Vagina (tissue), 2 donors: ENCODE measurements at regions not wholly inside any gene's neighbourhood (a gene's known extent, or its start where the extent isn't known, plus 50 kb on each side); places are given as distances from the start of the nearest gene placed in this dataset.

Experiments
- DNase-seq, 2 donors: peaks; one replicate each; pipeline ENCODE4 v3.0.0-alpha.2; 2017; ENCODE audit errors: extremely low spot score in 2 of 2
- H3K27ac ChIP-seq: fragments of 200-600 bp; sonication (generic); one replicate; pipeline ENCODE4 v1.5.1; 2019
- H3K27me3 ChIP-seq: fragments of 200-600 bp; sonication (generic); one replicate; pipeline ENCODE4 v1.5.1; 2019
- H3K36me3 ChIP-seq, 2 donors: fragments of 200-600 bp; sonication (generic); one replicate each; pipeline ENCODE4 v1.5.1; 2017 to 2019
- H3K4me1 ChIP-seq: fragments of 200-600 bp; sonication (generic); one replicate; pipeline ENCODE4 v1.5.1; 2019
- H3K4me3 ChIP-seq, 2 donors: fragments of 200-600 bp; sonication (generic); 1 replicate in 1 of 2; 2 replicates in 1 of 2; pipeline ENCODE4 v1.5.1; 2016 to 2019
- H3K9me3 ChIP-seq: fragments of 200-600 bp; sonication (generic); one replicate; pipeline ENCODE4 v1.5.1; 2019
- POLR2A ChIP-seq, 2 donors: fragments of 450-650 bp; IDR thresholded peaks; one replicate each; pipeline ENCODE4 v1.6.1; 2017; ENCODE audit warnings: antibody characterized with exemption in 2 of 2, mild to moderate bottlenecking in 2 of 2, moderate library complexity in 2 of 2
- POLR2AphosphoS5 ChIP-seq, 2 donors: sonication (generic); formaldehyde crosslinking; IDR thresholded peaks; one replicate each; pipeline ENCODE4 v1.9.0; 2017; ENCODE audit warnings: antibody characterized with exemption in 2 of 2, mild to moderate bottlenecking in 2 of 2, low read depth in 1 of 2; ENCODE audit not compliant: insufficient read depth in 1 of 2
- intact Hi-C: fragments of 100-400 bp; cut with DNase I; formaldehyde crosslinking; loops from one replicate; pipeline ENCODE4 v1.15.1; 2023
- TF ChIP-seq, protein P1 (sequence below), 3 experiments: fragments of 450-650 bp in 2 of 3; fragments of 200-600 bp in 1 of 3; sonication (generic) in 1 of 3; IDR thresholded peaks; one replicate each; pipeline ENCODE4 v1.5.1; 2017 to 2019; ENCODE audit warnings: antibody characterized with exemption in 3 of 3, mild to moderate bottlenecking in 2 of 3, moderate library complexity in 2 of 3

DNA sequence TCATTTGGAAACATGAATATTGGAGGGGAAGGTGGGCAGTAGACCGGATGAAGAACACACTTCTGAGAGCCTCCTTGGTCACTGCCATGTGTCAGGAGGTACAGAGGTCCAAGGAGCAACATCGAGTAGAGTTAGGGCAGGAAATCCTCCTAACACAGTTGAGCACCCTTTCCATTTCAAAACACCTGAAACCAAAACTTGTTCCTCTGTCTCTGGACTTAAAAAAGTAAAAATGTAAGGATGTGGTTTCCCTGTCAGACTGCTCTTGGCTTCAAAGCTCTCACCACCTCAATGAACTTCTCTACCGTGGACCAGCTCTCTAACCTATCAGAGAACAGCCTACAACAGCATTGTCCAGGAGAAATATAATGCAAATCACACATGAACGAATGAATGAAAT is 573.9 kb downstream of the NOVA1 start:
- TF ChIP-seq POLR2A (IDR thresholded peaks at IDR 0.05): no peak
- TF ChIP-seq, protein P1, sequence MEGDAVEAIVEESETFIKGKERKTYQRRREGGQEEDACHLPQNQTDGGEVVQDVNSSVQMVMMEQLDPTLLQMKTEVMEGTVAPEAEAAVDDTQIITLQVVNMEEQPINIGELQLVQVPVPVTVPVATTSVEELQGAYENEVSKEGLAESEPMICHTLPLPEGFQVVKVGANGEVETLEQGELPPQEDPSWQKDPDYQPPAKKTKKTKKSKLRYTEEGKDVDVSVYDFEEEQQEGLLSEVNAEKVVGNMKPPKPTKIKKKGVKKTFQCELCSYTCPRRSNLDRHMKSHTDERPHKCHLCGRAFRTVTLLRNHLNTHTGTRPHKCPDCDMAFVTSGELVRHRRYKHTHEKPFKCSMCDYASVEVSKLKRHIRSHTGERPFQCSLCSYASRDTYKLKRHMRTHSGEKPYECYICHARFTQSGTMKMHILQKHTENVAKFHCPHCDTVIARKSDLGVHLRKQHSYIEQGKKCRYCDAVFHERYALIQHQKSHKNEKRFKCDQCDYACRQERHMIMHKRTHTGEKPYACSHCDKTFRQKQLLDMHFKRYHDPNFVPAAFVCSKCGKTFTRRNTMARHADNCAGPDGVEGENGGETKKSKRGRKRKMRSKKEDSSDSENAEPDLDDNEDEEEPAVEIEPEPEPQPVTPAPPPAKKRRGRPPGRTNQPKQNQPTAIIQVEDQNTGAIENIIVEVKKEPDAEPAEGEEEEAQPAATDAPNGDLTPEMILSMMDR (IDR thresholded peaks at IDR 0.05): no peak
- TF ChIP-seq POLR2AphosphoS5 (IDR thresholded peaks at IDR 0.05; ENCODE audit: insufficient read depth in 1 of 2, low read depth in 1 of 2): no peak
- no peaks in the 10 kb centered on the region for H3K9me3 ChIP-seq
- intact Hi-C loops: no loop called here

DNA sequence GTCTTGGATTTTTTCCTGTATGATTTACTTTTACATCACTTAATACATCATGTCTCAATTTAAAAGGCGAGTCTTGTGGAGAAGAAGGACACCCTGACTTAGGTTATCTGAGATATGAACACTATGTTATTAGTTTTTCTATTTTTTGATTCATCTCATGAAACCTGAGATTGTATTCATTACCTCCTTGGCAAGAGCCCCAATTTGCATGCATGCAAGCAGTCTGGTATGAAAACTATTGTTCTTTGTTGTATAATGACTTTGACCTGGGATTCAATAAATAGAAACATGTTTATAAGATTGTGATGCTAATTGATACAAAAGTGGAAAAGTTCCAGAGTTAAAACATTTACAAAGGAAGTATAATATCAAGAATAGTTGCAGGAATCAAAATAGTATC is 576.1 kb downstream of the NOVA1 start:
- Histone ChIP-seq H3K27ac (no peak overlapping the region), H3K4me1 (no peaks in the 10 kb centered on the region), H3K9me3 (no peaks in the 10 kb centered on the region), H3K4me3 (no peak overlapping the region), H3K36me3 (no peaks in the 10 kb centered on the region), H3K27me3 (no peaks in the 10 kb centered on the region)
- intact Hi-C loops: no loop called here
- no peak for DNase-seq
- no peak for TF ChIP-seq POLR2AphosphoS5 (IDR thresholded peaks at IDR 0.05; ENCODE audit: insufficient read depth in 1 of 2, low read depth in 1 of 2)
- TF ChIP-seq, protein P1 (IDR thresholded peaks at IDR 0.05): no peak
- no peak for TF ChIP-seq POLR2A (IDR thresholded peaks at IDR 0.05)

More for the DNA sequence above, 573.9 kb downstream of the NOVA1 start:
- Histone ChIP-seq H3K36me3 (no peaks in the 10 kb centered on the region), H3K4me1 (no peaks in the 10 kb centered on the region), H3K27me3 (no peaks in the 10 kb centered on the region), H3K27ac (no peak overlapping the region), H3K4me3 (no peak overlapping the region)
- no peak for DNase-seq

GRCh38 chr14:26017270-26017669 is 580.6 kb downstream of the NOVA1 start:
- H3K27ac ChIP-seq: no peak overlapping the region
- no peak for DNase-seq
- H3K4me1 ChIP-seq: no peaks in the 10 kb centered on the region
- no peaks in the 10 kb centered on the region for H3K9me3 ChIP-seq
- intact Hi-C loops: no loop called here
- H3K4me3 ChIP-seq: no peak overlapping the region
- no peak for TF ChIP-seq POLR2AphosphoS5 (IDR thresholded peaks at IDR 0.05; ENCODE audit: insufficient read depth in 1 of 2, low read depth in 1 of 2)
- H3K27me3 ChIP-seq: no peaks in the 10 kb centered on the region
- no peaks in the 10 kb centered on the region for H3K36me3 ChIP-seq

DNA sequence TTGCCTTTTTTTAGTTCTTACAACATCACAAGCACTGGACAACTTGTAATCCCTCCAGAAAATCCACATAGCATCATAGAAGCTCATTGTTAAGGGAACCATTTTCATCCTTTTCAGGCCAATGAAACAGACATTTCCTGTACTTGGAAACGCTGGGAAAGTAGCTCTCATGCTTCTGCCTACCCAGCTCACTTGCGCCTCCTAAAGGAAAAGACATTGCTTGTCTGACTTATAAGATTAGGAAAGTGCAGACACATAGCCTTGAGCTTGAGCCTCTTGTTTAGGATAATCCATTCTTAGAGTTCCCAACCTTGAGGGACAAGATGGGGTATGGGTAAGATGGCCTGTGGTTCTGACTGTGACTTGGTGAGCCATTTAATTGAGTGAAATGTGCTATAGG is 589.5 kb downstream of the NOVA1 start:
- TF ChIP-seq, protein P1 (IDR thresholded peaks at IDR 0.05): no peak
- TF ChIP-seq POLR2AphosphoS5 (IDR thresholded peaks at IDR 0.05; ENCODE audit: insufficient read depth in 1 of 2, low read depth in 1 of 2) (no peak), POLR2A (IDR thresholded peaks at IDR 0.05) (no peak)
- Histone ChIP-seq H3K9me3 (no peaks in the 10 kb centered on the region), H3K4me3 (no peak overlapping the region), H3K27me3 (no peaks in the 10 kb centered on the region), H3K4me1 (no peaks in the 10 kb centered on the region), H3K27ac (no peak overlapping the region), H3K36me3 (no peaks in the 10 kb centered on the region)
- intact Hi-C loops: loop anchor here (5.0 kb wide), 1 partner anchor 854 kb away; no protein-coding TSS in a partner anchor
- no peak for DNase-seq

GRCh38 chr14:26004342-26004741 is 593.5 kb downstream of the NOVA1 start:
- intact Hi-C loops: no loop called here

More at GRCh38 chr14:26004342-26004741, 593.5 kb downstream of the NOVA1 start:
- Histone ChIP-seq H3K27me3 (no peaks in the 10 kb centered on the region), H3K9me3 (no peaks in the 10 kb centered on the region), H3K27ac (no peak overlapping the region), H3K4me3 (no peak overlapping the region), H3K4me1 (no peaks in the 10 kb centered on the region), H3K36me3 (no peaks in the 10 kb centered on the region)
- no peak for DNase-seq
- TF ChIP-seq POLR2AphosphoS5 (IDR thresholded peaks at IDR 0.05; ENCODE audit: insufficient read depth in 1 of 2, low read depth in 1 of 2) (no peak), POLR2A (IDR thresholded peaks at IDR 0.05) (no peak)
- TF ChIP-seq, protein P1 (IDR thresholded peaks at IDR 0.05): no peak
